ENCODE measurements at regions not wholly inside any gene's neighbourhood (a gene's known extent, or its start where the extent isn't known, plus 50 kb on each side); places are given as distances from the start of the nearest gene placed in this dataset.

DNA sequence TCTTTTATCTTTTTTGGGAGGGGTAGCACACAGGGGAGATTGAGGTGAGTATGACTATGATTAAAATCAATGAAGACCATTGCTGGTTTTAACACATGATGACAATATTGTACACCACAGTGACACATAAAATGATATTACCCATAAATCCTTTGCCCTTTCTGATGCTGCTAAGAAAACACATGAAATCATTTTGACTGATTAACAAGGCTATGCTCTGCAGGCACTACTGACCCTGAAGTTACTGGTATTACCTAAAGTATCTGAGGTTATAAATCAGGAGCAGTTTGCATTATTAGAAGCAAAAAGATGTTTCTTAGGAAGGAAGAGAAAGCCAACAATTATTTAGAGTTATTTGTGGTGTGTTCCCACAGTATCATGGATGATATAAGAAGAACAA, 701.2 kb upstream of the PTBP2 start:
- H3K79me2 ChIP-seq (ENCODE audit: insufficient read depth, low read depth, low read length), result no peaks in the 10 kb centered on the region
- no peak overlapping the region for H2AFZ ChIP-seq (ENCODE audit: low read length)
- no peaks in the 10 kb centered on the region for H3K9me3 ChIP-seq (ENCODE audit: low read length)
- H3K36me3 ChIP-seq (ENCODE audit: insufficient read depth, low read length), result no peaks in the 10 kb centered on the region
- no peaks in the 10 kb centered on the region for H3K4me1 ChIP-seq (ENCODE audit: insufficient read depth, low read length, poor library complexity, severe bottlenecking)
- no peak overlapping the region for H3K4me3 ChIP-seq (ENCODE audit: low read depth, low read length, poor library complexity, severe bottlenecking)
- H3K9me2 ChIP-seq (ENCODE audit: insufficient read depth, low read length), result no peaks in the 10 kb centered on the region
- no peak overlapping the region for H3K27ac ChIP-seq (ENCODE audit: low read depth, low read length, poor library complexity, severe bottlenecking)
- no peaks in the 10 kb centered on the region for H4K20me1 ChIP-seq (ENCODE audit: insufficient read depth, low read length)
- ChIA-PET CTCF (ENCODE audit: unreplicated experiment) (no interaction called here), POLR2A (no interaction called here)
- no peak for TF ChIP-seq EZH2phosphoT487 (IDR thresholded peaks at IDR 0.05; ENCODE audit: borderline replicate concordance, low read depth, low read length)
- TF ChIP-seq, protein P1, sequence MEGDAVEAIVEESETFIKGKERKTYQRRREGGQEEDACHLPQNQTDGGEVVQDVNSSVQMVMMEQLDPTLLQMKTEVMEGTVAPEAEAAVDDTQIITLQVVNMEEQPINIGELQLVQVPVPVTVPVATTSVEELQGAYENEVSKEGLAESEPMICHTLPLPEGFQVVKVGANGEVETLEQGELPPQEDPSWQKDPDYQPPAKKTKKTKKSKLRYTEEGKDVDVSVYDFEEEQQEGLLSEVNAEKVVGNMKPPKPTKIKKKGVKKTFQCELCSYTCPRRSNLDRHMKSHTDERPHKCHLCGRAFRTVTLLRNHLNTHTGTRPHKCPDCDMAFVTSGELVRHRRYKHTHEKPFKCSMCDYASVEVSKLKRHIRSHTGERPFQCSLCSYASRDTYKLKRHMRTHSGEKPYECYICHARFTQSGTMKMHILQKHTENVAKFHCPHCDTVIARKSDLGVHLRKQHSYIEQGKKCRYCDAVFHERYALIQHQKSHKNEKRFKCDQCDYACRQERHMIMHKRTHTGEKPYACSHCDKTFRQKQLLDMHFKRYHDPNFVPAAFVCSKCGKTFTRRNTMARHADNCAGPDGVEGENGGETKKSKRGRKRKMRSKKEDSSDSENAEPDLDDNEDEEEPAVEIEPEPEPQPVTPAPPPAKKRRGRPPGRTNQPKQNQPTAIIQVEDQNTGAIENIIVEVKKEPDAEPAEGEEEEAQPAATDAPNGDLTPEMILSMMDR (conservative IDR thresholded peaks at IDR 0.05; ENCODE audit: low read length), result no peak
- DNase-seq (ENCODE audit: low spot score), result no peak
- no TSS peak for BruUV-seq (replicated peaks)
- no peak overlapping the region for H3K4me2 ChIP-seq (ENCODE audit: low read length)
- intact Hi-C loops (cut with micrococcal nuclease; ENCODE audit: unreplicated experiment), result no loop called here

DNA sequence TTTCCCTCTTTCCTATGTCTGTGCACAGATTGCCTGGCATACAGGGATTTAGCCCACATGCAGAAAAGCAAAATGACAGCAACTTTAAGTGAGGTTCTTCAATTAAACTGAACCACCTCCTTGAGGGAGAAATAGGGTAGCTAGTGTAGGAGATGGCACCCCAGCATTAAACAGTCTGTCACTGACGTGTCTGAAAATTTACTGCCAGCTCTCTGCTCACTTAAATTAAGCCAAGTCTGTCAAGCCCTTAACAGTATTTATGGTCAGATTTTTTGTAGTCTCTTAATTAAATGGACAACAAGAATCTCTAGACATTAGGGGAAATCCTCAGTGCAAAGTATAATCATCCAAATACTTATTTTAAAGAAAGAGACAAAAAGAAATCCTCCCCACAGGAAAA, 696.5 kb upstream of the PTBP2 start:
- ChIA-PET CTCF (ENCODE audit: unreplicated experiment) (no interaction called here), POLR2A (no interaction called here)
- Histone ChIP-seq H3K36me3 (ENCODE audit: insufficient read depth, low read length) (no peaks in the 10 kb centered on the region), H3K9me3 (ENCODE audit: low read length) (no peaks in the 10 kb centered on the region), H2AFZ (ENCODE audit: low read length) (no peak overlapping the region), H3K9me2 (ENCODE audit: insufficient read depth, low read length) (no peaks in the 10 kb centered on the region), H3K4me3 (ENCODE audit: low read depth, low read length, poor library complexity, severe bottlenecking) (no peak overlapping the region), H3K27ac (ENCODE audit: low read depth, low read length, poor library complexity, severe bottlenecking) (no peak overlapping the region), H3K79me2 (ENCODE audit: insufficient read depth, low read depth, low read length) (no peaks in the 10 kb centered on the region), H3K4me2 (ENCODE audit: low read length) (no peak overlapping the region), H3K4me1 (ENCODE audit: insufficient read depth, low read length, poor library complexity, severe bottlenecking) (no peaks in the 10 kb centered on the region), H4K20me1 (ENCODE audit: insufficient read depth, low read length) (no peaks in the 10 kb centered on the region)
- TF ChIP-seq, protein P1 (conservative IDR thresholded peaks at IDR 0.05; ENCODE audit: low read length), result no peak
- TF ChIP-seq EZH2phosphoT487 (IDR thresholded peaks at IDR 0.05; ENCODE audit: borderline replicate concordance, low read depth, low read length), result no peak
- no TSS peak for BruUV-seq (replicated peaks)
- DNase-seq (ENCODE audit: low spot score), result no peak
- intact Hi-C loops (cut with micrococcal nuclease; ENCODE audit: unreplicated experiment), result no loop called here

DNA sequence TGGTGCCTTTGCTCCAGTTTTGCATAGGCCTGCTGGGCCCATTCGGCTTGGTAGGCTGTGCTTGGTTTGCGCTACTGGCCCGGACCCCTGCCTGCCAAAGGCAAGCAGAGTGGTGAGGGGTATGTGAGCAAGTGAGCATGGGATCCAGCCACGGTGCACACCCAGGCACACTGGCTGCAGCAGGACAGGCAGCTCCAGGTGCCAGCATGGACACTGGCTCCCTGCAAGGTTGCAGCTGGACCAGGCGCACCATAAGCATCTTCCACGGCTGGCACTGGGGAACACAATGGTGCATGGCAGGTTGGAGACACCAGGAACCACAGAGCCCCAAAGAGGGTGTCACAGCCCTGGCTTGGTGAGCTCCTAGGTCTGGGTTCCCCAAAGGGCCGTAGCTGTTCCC, 693.5 kb upstream of the PTBP2 start:
- H3K9me2 ChIP-seq (ENCODE audit: insufficient read depth, low read length), result no peaks in the 10 kb centered on the region
- H3K9me3 ChIP-seq (ENCODE audit: low read length), result no peaks in the 10 kb centered on the region
- no peak overlapping the region for H3K4me2 ChIP-seq (ENCODE audit: low read length)
- H3K4me1 ChIP-seq (ENCODE audit: insufficient read depth, low read length, poor library complexity, severe bottlenecking), result no peaks in the 10 kb centered on the region
- CTCF ChIA-PET (ENCODE audit: unreplicated experiment), result no interaction called here
- TF ChIP-seq, protein P1 (conservative IDR thresholded peaks at IDR 0.05; ENCODE audit: low read length), result no peak
- TF ChIP-seq EZH2phosphoT487 (IDR thresholded peaks at IDR 0.05; ENCODE audit: borderline replicate concordance, low read depth, low read length), result no peak
- no peak overlapping the region for H3K4me3 ChIP-seq (ENCODE audit: low read depth, low read length, poor library complexity, severe bottlenecking)
- POLR2A ChIA-PET, result no interaction called here
- H2AFZ ChIP-seq (ENCODE audit: low read length), result no peak overlapping the region
- no TSS peak for BruUV-seq (replicated peaks)
- no peak for DNase-seq (ENCODE audit: low spot score)
- H4K20me1 ChIP-seq (ENCODE audit: insufficient read depth, low read length), result no peaks in the 10 kb centered on the region
- no peaks in the 10 kb centered on the region for H3K36me3 ChIP-seq (ENCODE audit: insufficient read depth, low read length)
- no peak overlapping the region for H3K27ac ChIP-seq (ENCODE audit: low read depth, low read length, poor library complexity, severe bottlenecking)
- intact Hi-C loops (cut with micrococcal nuclease; ENCODE audit: unreplicated experiment), result no loop called here
- no peaks in the 10 kb centered on the region for H3K79me2 ChIP-seq (ENCODE audit: insufficient read depth, low read depth, low read length)

Data from OCI-LY7 (cell line).